DOHH2 (cell line): ENCODE measurements at regions not wholly inside any gene's neighbourhood (a gene's known extent, or its start where the extent isn't known, plus 50 kb on each side); places are given as distances from the start of the nearest gene placed in this dataset.

Source experiments
- H3F3A ChIP-seq: fragments of 200-600 bp; sonication (generic), shearing (Covaris generic); 2 replicates; pipeline ENCODE4 v1.6.0; 2016; ENCODE audit warnings: antibody characterized with exemption, mild to moderate bottlenecking; ENCODE audit not compliant: control insufficient read depth, insufficient read depth
- H3K27ac ChIP-seq: fragments of 200-600 bp; sonication (generic); 2 replicates; pipeline ENCODE4 v1.5.1; 2014; ENCODE audit warnings: low read depth, mild to moderate bottlenecking, low read length, moderate library complexity
- H3K27me3 ChIP-seq: fragments of 200-600 bp; sonication (generic); 2 replicates; pipeline ENCODE4 v1.6.1; 2014; ENCODE audit warnings: mild to moderate bottlenecking, low read length, mixed read lengths; ENCODE audit not compliant: control insufficient read depth
- H3K36me3 ChIP-seq: fragments of 200-600 bp; sonication (generic); 2 replicates; pipeline ENCODE4 v1.6.1; 2014; ENCODE audit warnings: mild to moderate bottlenecking, low read length, moderate library complexity, mixed read lengths; ENCODE audit not compliant: control insufficient read depth
- H3K4me1 ChIP-seq: fragments of 200-600 bp; sonication (generic); 2 replicates; pipeline ENCODE4 v1.6.1; 2014; ENCODE audit warnings: mild to moderate bottlenecking, low read length, mixed read lengths; ENCODE audit not compliant: control insufficient read depth
- H3K4me2 ChIP-seq: fragments of 200-600 bp; sonication (generic); 2 replicates; pipeline ENCODE4 v1.6.0; 2014; ENCODE audit warnings: mild to moderate bottlenecking, low read length, moderate library complexity
- H3K4me3 ChIP-seq: fragments of 200-600 bp; sonication (generic); 2 replicates; pipeline ENCODE4 v1.5.1; 2014; ENCODE audit warnings: mild to moderate bottlenecking, low read length, mixed read lengths
- H3K79me2 ChIP-seq: fragments of 200-600 bp; sonication (generic); 2 replicates; pipeline ENCODE4 v1.6.1; 2014; ENCODE audit warnings: mild to moderate bottlenecking, low read length, mixed read lengths; ENCODE audit not compliant: control insufficient read depth
- H3K9me2 ChIP-seq: fragments of 200-600 bp; sonication (generic); replicated peaks from 2 replicates; pipeline ENCODE4 v1.6.1; 2014; ENCODE audit warnings: mild to moderate bottlenecking, low read length, mixed read lengths; ENCODE audit not compliant: control insufficient read depth
- H3K9me3 ChIP-seq: fragments of 200-600 bp; sonication (generic); 2 replicates; pipeline ENCODE4 v1.6.1; 2014; ENCODE audit warnings: antibody characterized with exemption, low read length, mixed read lengths; ENCODE audit not compliant: control insufficient read depth, insufficient read depth
- H4K20me1 ChIP-seq: fragments of 200-600 bp; sonication (generic); 2 replicates; pipeline ENCODE4 v1.6.0; 2014; ENCODE audit warnings: low read depth, mild to moderate bottlenecking, antibody characterized with exemption, low read length, moderate library complexity; ENCODE audit not compliant: control insufficient read depth, insufficient read depth
- CTCF ChIP-seq: fragments of 200-600 bp; sonication (generic); IDR thresholded peaks from one replicate; pipeline ENCODE4 v1.5.1; 2014; ENCODE audit warnings: antibody characterized with exemption, mild to moderate bottlenecking, low read depth, low read length; ENCODE audit not compliant: poor library complexity, severe bottlenecking
- EZH2phosphoT487 ChIP-seq: fragments of 200-600 bp; sonication (generic); IDR thresholded peaks from 2 replicates; pipeline ENCODE4 v1.6.1; 2017; ENCODE audit warnings: borderline replicate concordance, mild to moderate bottlenecking, antibody characterized with exemption, low read length, moderate library complexity, mixed read lengths

- TF ChIP-seq CTCF (no peak), EZH2phosphoT487 (no peak)
- no peaks in the 10 kb centered on the region for H3F3A ChIP-seq
- no peaks in the 10 kb centered on the region for H3K9me3 ChIP-seq
- H3K27ac ChIP-seq = no peak overlapping the region
- no peak overlapping the region for H3K4me2 ChIP-seq
- no peaks in the 10 kb centered on the region for H3K79me2 ChIP-seq
- no peaks in the 10 kb centered on the region for H4K20me1 ChIP-seq
- no peak overlapping the region for H3K4me3 ChIP-seq
- no peaks in the 10 kb centered on the region for H3K9me2 ChIP-seq
- H3K27me3 ChIP-seq = no peaks in the 10 kb centered on the region
- H3K4me1 ChIP-seq = no peaks in the 10 kb centered on the region
- H3K36me3 ChIP-seq = no peaks in the 10 kb centered on the region
These were observed 722.4 kb upstream of the TENM3 start for GRCh38 chr4:181520790-181521189.

GRCh38 chr4:181523973-181524372, 719.2 kb upstream of the TENM3 start:
- Histone ChIP-seq H3K27me3 (no peaks in the 10 kb centered on the region), H3K4me1 (no peaks in the 10 kb centered on the region), H3K36me3 (no peaks in the 10 kb centered on the region), H3K9me2 (no peaks in the 10 kb centered on the region), H3K9me3 (no peaks in the 10 kb centered on the region), H4K20me1 (no peaks in the 10 kb centered on the region), H3K27ac (no peak overlapping the region), H3K4me3 (no peak overlapping the region), H3K4me2 (no peak overlapping the region), H3F3A (no peaks in the 10 kb centered on the region), H3K79me2 (no peaks in the 10 kb centered on the region)
- no peak for TF ChIP-seq CTCF
- no peak for TF ChIP-seq EZH2phosphoT487

- Histone ChIP-seq H3K4me3 (no peak overlapping the region), H3K27ac (no peak overlapping the region), H4K20me1 (no peaks in the 10 kb centered on the region), H3K36me3 (no peaks in the 10 kb centered on the region), H3K27me3 (no peaks in the 10 kb centered on the region), H3K4me2 (no peak overlapping the region), H3K79me2 (no peaks in the 10 kb centered on the region), H3K9me3 (no peaks in the 10 kb centered on the region), H3K4me1 (no peaks in the 10 kb centered on the region), H3F3A (no peaks in the 10 kb centered on the region), H3K9me2 (no peaks in the 10 kb centered on the region)
- TF ChIP-seq CTCF = no peak
These were observed 718.7 kb upstream of the TENM3 start for GRCh38 chr4:181524499-181524898.

- H3K9me2 ChIP-seq = no peaks in the 10 kb centered on the region
- no peak overlapping the region for H3K4me2 ChIP-seq
- no peaks in the 10 kb centered on the region for H3K9me3 ChIP-seq
- no peak overlapping the region for H3K27ac ChIP-seq
- H4K20me1 ChIP-seq = no peaks in the 10 kb centered on the region
- no peak overlapping the region for H3K4me3 ChIP-seq
- TF ChIP-seq EZH2phosphoT487 (no peak), CTCF (no peak)
- H3F3A ChIP-seq = no peaks in the 10 kb centered on the region
- no peaks in the 10 kb centered on the region for H3K79me2 ChIP-seq
- H3K4me1 ChIP-seq = no peaks in the 10 kb centered on the region
- no peaks in the 10 kb centered on the region for H3K27me3 ChIP-seq
- no peaks in the 10 kb centered on the region for H3K36me3 ChIP-seq
These were observed 717.6 kb upstream of the TENM3 start for GRCh38 chr4:181525634-181526033.
